Brain microvascular endothelial cell (primary cell): ENCODE measurements at regions not wholly inside any gene's neighbourhood (a gene's known extent, or its start where the extent isn't known, plus 50 kb on each side); places are given as distances from the start of the nearest gene placed in this dataset.

ENCODE experiments used
- DNase-seq: peaks from one replicate; pipeline ENCODE4 v3.0.0-alpha.2; 2020
- H3K27ac ChIP-seq: fragments of 250-450 bp; sonication (Bioruptor Pico); 2 replicates; pipeline ENCODE4 v1.5.1; 2020; ENCODE audit warnings: mild to moderate bottlenecking, moderate library complexity
- H3K27me3 ChIP-seq: fragments of 250-450 bp; sonication (Bioruptor Pico); replicated peaks from 2 replicates; pipeline ENCODE4 v1.5.1; 2020; ENCODE audit warnings: mild to moderate bottlenecking
- H3K36me3 ChIP-seq: fragments of 250-450 bp; sonication (Bioruptor Pico); replicated peaks from 2 replicates; pipeline ENCODE4 v1.5.1; 2020; ENCODE audit warnings: mild to moderate bottlenecking
- H3K4me3 ChIP-seq: 2 replicates; pipeline ENCODE4 v1.5.1; 2011; ENCODE audit warnings: low read depth, mild to moderate bottlenecking, control low read depth, low read length, moderate library complexity
- CTCF ChIP-seq: IDR thresholded peaks from 2 replicates; pipeline ENCODE4 v1.5.1; 2011; ENCODE audit warnings: low read depth, mild to moderate bottlenecking, moderate library complexity, low read length, control low read depth, inconsistent platforms; ENCODE audit errors: missing control alignments
- in situ Hi-C: cut with HindIII; loops from 2 replicates; pipeline ENCODE4 v1.10.0; 2017; ENCODE audit warnings: low sequenced_read_pairs, low pct_ligation_motif_present

- in situ Hi-C loops: no loop called here
- H3K27ac ChIP-seq: no peak overlapping the region
- no peak overlapping the region for H3K4me3 ChIP-seq
Measured at GRCh38 chr2:151042964-151043363, 218.7 kb downstream of the RBM43 start.

GRCh38 chr2:151040039-151040438 lies 221.6 kb downstream of the RBM43 start:
- in situ Hi-C loops: no loop called here
- no peak for DNase-seq
- TF ChIP-seq CTCF: no peak
- Histone ChIP-seq H3K27me3 (no peaks in the 10 kb centered on the region), H3K27ac (no peak overlapping the region), H3K4me3 (no peak overlapping the region), H3K36me3 (no peaks in the 10 kb centered on the region)

More at GRCh38 chr2:151042964-151043363, 218.7 kb downstream of the RBM43 start:
- Histone ChIP-seq H3K36me3 (no peaks in the 10 kb centered on the region), H3K27me3 (no peaks in the 10 kb centered on the region)
- DNase-seq: no peak
- TF ChIP-seq CTCF: no peak

- no peak overlapping the region for H3K27ac ChIP-seq
- TF ChIP-seq CTCF: no peak
- no peak overlapping the region for H3K4me3 ChIP-seq
- no peak for DNase-seq
- H3K36me3 ChIP-seq: no peaks in the 10 kb centered on the region
- H3K27me3 ChIP-seq: no peaks in the 10 kb centered on the region
- in situ Hi-C loops: no loop called here
Measured at GRCh38 chr2:151038516-151038915, 223.1 kb downstream of the RBM43 start.

DNA sequence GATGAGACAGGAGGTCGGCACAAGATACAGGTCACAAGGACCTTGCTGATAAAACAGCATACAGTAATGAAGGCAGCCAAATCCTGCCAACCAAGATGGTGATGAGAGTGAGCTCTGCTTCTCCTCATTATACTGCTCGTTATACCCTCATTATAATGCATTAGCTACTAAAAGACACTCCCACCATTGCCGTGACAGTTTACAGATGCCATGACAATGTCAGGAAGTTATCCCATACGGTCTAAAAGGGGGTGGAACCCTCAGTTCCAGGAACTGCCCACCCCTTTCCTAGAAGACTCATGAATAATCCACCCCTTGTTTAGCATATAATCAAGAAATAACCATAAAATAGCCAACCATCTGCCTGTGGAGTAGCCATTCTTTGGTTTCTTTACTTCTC lies 224.2 kb downstream of the RBM43 start:
- no peak for TF ChIP-seq CTCF
- in situ Hi-C loops: no loop called here
- no peak overlapping the region for H3K27ac ChIP-seq

GRCh38 chr2:151033271-151034248 lies 228.1 kb downstream of the RBM43 start:
- in situ Hi-C loops: no loop called here
- no peak overlapping the region for H3K4me3 ChIP-seq

More for the DNA sequence above, 224.2 kb downstream of the RBM43 start:
- H3K4me3 ChIP-seq: no peak overlapping the region
- H3K36me3 ChIP-seq: no peaks in the 10 kb centered on the region
- H3K27me3 ChIP-seq: no peaks in the 10 kb centered on the region
- no peak for DNase-seq

More at GRCh38 chr2:151033271-151034248, 228.1 kb downstream of the RBM43 start:
- no peak for DNase-seq
- H3K36me3 ChIP-seq: no peaks in the 10 kb centered on the region
- no peak overlapping the region for H3K27ac ChIP-seq
- no peak for TF ChIP-seq CTCF
- no peaks in the 10 kb centered on the region for H3K27me3 ChIP-seq
